Testis (tissue), 2 donors: ENCODE measurements at regions not wholly inside any gene's neighbourhood (a gene's known extent, or its start where the extent isn't known, plus 50 kb on each side); places are given as distances from the start of the nearest gene placed in this dataset.

Source experiments
- POLR2A ChIP-seq: fragments of 450-650 bp; IDR thresholded peaks from one replicate; pipeline ENCODE4 v1.6.1; 2017; ENCODE audit warnings: antibody characterized with exemption, mild to moderate bottlenecking, moderate library complexity
- TF ChIP-seq, protein P1 (sequence below), 3 experiments: fragments of 450-650 bp in 2 of 3; fragments of 200-600 bp in 1 of 3; sonication (generic) in 1 of 3; IDR thresholded peaks; one replicate each; pipeline ENCODE4 v1.5.1; 2016 to 2019; ENCODE audit warnings: antibody characterized with exemption in 3 of 3, mild to moderate bottlenecking in 2 of 3, moderate library complexity in 1 of 3

DNA sequence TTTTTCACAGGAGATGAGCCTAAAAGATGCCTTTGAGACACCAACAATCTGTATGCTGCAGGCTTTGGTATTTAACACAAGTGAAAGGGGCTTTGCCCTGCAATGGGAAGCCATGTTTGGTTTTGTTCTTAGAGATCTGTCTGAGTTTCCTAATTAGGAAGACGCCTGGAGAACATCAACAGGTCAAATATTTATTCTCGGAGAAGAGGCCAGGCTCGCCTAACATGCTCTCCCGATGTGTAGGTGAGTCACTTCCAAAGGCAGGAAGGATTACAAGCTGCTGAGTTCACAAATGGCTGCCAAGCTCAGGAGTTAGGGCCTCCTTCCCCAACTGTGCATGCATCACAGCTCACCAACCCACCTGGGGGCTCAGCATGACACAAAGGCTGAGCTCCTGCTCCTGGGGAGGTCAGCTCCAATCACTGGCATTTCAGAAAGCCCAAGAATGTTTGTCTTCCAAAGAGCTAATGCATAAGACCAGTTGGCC is 119.5 kb upstream of the PRICKLE2 start:
- TF ChIP-seq, protein P1, sequence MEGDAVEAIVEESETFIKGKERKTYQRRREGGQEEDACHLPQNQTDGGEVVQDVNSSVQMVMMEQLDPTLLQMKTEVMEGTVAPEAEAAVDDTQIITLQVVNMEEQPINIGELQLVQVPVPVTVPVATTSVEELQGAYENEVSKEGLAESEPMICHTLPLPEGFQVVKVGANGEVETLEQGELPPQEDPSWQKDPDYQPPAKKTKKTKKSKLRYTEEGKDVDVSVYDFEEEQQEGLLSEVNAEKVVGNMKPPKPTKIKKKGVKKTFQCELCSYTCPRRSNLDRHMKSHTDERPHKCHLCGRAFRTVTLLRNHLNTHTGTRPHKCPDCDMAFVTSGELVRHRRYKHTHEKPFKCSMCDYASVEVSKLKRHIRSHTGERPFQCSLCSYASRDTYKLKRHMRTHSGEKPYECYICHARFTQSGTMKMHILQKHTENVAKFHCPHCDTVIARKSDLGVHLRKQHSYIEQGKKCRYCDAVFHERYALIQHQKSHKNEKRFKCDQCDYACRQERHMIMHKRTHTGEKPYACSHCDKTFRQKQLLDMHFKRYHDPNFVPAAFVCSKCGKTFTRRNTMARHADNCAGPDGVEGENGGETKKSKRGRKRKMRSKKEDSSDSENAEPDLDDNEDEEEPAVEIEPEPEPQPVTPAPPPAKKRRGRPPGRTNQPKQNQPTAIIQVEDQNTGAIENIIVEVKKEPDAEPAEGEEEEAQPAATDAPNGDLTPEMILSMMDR (IDR thresholded peaks at IDR 0.05), result no peak
- no peak for TF ChIP-seq POLR2A
